ENCODE measurements at regions not wholly inside any gene's neighbourhood (a gene's known extent, or its start where the extent isn't known, plus 50 kb on each side); places are given as distances from the start of the nearest gene placed in this dataset.

- H3K9me3 ChIP-seq (replicated peaks in 1 of 2; ENCODE audit: control insufficient read depth in 1 of 2, insufficient read depth in 1 of 2, low read length in 2 of 2) = no peaks in the 10 kb centered on the region
- H3K36me3 ChIP-seq (replicated peaks in 1 of 2; ENCODE audit: control insufficient read depth in 1 of 2, insufficient read depth in 2 of 2, low read length in 2 of 2) = no peaks in the 10 kb centered on the region
- intact Hi-C loops (cut with micrococcal nuclease) = no loop called here
- no peaks in the 10 kb centered on the region for H3K27me3 ChIP-seq (ENCODE audit: control insufficient read depth in 2 of 2, insufficient read depth in 2 of 2, low read length in 2 of 2)
- no peak overlapping the region for H3K9ac ChIP-seq (ENCODE audit: insufficient read depth, low read length, poor library complexity, severe bottlenecking)
- H2AFZ ChIP-seq (ENCODE audit: insufficient read depth, low read depth, low read length, poor library complexity, severe bottlenecking) = no peak overlapping the region
- H4K20me1 ChIP-seq (ENCODE audit: insufficient read depth, low read length) = no peaks in the 10 kb centered on the region
- TF ChIP-seq, protein P1, sequence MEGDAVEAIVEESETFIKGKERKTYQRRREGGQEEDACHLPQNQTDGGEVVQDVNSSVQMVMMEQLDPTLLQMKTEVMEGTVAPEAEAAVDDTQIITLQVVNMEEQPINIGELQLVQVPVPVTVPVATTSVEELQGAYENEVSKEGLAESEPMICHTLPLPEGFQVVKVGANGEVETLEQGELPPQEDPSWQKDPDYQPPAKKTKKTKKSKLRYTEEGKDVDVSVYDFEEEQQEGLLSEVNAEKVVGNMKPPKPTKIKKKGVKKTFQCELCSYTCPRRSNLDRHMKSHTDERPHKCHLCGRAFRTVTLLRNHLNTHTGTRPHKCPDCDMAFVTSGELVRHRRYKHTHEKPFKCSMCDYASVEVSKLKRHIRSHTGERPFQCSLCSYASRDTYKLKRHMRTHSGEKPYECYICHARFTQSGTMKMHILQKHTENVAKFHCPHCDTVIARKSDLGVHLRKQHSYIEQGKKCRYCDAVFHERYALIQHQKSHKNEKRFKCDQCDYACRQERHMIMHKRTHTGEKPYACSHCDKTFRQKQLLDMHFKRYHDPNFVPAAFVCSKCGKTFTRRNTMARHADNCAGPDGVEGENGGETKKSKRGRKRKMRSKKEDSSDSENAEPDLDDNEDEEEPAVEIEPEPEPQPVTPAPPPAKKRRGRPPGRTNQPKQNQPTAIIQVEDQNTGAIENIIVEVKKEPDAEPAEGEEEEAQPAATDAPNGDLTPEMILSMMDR (IDR thresholded peaks at IDR 0.05) = no peak
- H3K4me2 ChIP-seq (replicated peaks; ENCODE audit: extremely low read depth, low read length, poor library complexity, severe bottlenecking) = no peak overlapping the region
- H3K4me1 ChIP-seq (ENCODE audit: control insufficient read depth in 1 of 2, insufficient read depth in 2 of 2, low read length in 2 of 2) = no peaks in the 10 kb centered on the region
- Mint-ChIP-seq H3K27ac (no peak overlapping the region), H3K36me3 (no peaks in the 10 kb centered on the region), H3K27me3 (ENCODE audit: low read depth in 3 of 3) (peaks cover 0 to 2% (median 0%) of the 10 kb centered on the region in 3 donors), H3K4me1 (no peaks in the 10 kb centered on the region), H3K4me3 (no peak overlapping the region), H3K9me3 (peaks cover 0 to 3% (median 0%) of the 10 kb centered on the region in 7 donors)
- no peaks in the 10 kb centered on the region for H3K79me2 ChIP-seq (ENCODE audit: insufficient read depth, low read length)
- no peak for DNase-seq
- no peak overlapping the region for H3K27ac ChIP-seq (ENCODE audit: low read depth in 1 of 2, low read length in 2 of 2)
- H3K4me3 ChIP-seq (replicated peaks in 1 of 3; ENCODE audit: low read depth in 2 of 3, low read length in 3 of 3) = no peak overlapping the region
These were observed 167.0 kb upstream of the RHOBTB1 start for GRCh38 chr10:61110936-61111335.

DNA sequence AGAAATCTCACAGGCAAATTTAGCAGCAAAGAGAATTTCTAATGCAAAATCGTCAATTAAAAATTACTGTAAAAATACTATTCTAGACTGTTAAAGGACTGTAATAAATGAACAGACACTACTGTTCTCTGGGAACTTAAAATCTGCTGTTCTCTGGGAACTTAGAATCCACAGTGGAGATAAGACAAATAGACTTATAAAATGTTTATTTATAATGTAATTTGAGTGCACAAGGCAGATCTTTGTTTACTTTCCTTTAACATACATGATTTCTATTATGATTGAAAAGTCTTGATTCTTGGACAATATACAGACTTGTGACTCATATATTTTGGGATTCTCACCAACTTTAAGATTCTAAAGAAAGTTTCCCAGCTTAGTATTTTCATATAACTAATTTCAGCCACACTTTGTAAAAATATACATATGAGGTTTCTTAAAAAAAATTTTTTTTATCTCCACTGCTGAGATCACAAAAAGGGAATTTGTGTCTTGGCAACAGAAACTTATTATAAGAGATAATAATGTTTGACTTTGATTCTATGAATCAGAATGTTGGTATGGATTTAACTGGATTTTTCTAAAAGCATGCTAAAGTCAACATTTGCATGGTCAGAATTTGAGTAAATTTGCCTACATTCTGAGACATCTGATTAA, 166.3 kb upstream of the RHOBTB1 start:
- Histone ChIP-seq H3K27me3 (ENCODE audit: control insufficient read depth in 2 of 2, insufficient read depth in 2 of 2, low read length in 2 of 2) (no peaks in the 10 kb centered on the region), H3K79me2 (ENCODE audit: insufficient read depth, low read length) (no peaks in the 10 kb centered on the region), H2AFZ (ENCODE audit: insufficient read depth, low read depth, low read length, poor library complexity, severe bottlenecking) (no peak overlapping the region), H3K4me3 (replicated peaks in 1 of 3; ENCODE audit: low read depth in 2 of 3, low read length in 3 of 3) (no peak overlapping the region), H3K4me2 (replicated peaks; ENCODE audit: extremely low read depth, low read length, poor library complexity, severe bottlenecking) (no peak overlapping the region), H3K9ac (ENCODE audit: insufficient read depth, low read length, poor library complexity, severe bottlenecking) (no peak overlapping the region), H3K9me3 (replicated peaks in 1 of 2; ENCODE audit: control insufficient read depth in 1 of 2, insufficient read depth in 1 of 2, low read length in 2 of 2) (no peaks in the 10 kb centered on the region), H4K20me1 (ENCODE audit: insufficient read depth, low read length) (no peaks in the 10 kb centered on the region), H3K36me3 (replicated peaks in 1 of 2; ENCODE audit: control insufficient read depth in 1 of 2, insufficient read depth in 2 of 2, low read length in 2 of 2) (no peaks in the 10 kb centered on the region), H3K27ac (ENCODE audit: low read depth in 1 of 2, low read length in 2 of 2) (no peak overlapping the region), H3K4me1 (ENCODE audit: control insufficient read depth in 1 of 2, insufficient read depth in 2 of 2, low read length in 2 of 2) (no peaks in the 10 kb centered on the region)
- no peaks in the 10 kb centered on the region for H3K36me3 Mint-ChIP-seq
- H3K27me3 Mint-ChIP-seq (ENCODE audit: low read depth in 3 of 3) = peaks cover 0 to 2% (median 0%) of the 10 kb centered on the region in 3 donors
- no peaks in the 10 kb centered on the region for H3K4me1 Mint-ChIP-seq
- TF ChIP-seq, protein P1 (IDR thresholded peaks at IDR 0.05) = no peak
- no peak overlapping the region for H3K4me3 Mint-ChIP-seq
- intact Hi-C loops (cut with micrococcal nuclease) = no loop called here
- no peak overlapping the region for H3K27ac Mint-ChIP-seq
- no CpG with 5 or more reads among the region's 1 CpG for WGBS (ENCODE audit: insufficient coverage)
- DNase-seq = no peak
- peaks cover 0 to 3% (median 0%) of the 10 kb centered on the region in 7 donors for H3K9me3 Mint-ChIP-seq

Data from CD14-positive monocyte (primary cell).